ENCODE measurements at regions not wholly inside any gene's neighbourhood (a gene's known extent, or its start where the extent isn't known, plus 50 kb on each side); places are given as distances from the start of the nearest gene placed in this dataset.
"Not testable (repeated sequence)": the region's sequence is repeated elsewhere in the genome, so short reads cannot be mapped to it uniquely, and the experiment has no call there.

DNA sequence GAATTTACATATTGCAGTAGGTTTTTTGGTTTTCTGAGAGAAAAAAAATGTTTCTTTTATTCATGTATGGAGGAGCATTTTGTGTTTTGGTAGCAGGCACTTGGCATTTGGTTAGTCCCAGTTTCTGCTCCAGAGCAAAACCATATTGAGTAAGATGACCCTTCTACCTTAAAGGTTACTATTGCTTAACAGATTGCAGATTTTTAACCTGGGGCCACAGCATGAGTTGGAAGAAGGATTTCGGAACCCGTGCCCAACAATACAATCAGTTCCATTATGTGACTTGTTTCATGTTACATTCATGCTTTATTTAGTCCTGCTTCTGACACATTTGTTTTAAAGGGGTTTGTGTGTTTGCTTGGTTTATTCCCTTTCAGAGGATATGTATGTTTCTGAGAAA, 496.3 kb downstream of the TFAP2B start:
- Histone ChIP-seq H3K4me2 (ENCODE audit: low read length) (no peak overlapping the region), H3K9ac (ENCODE audit: low read length) (no peak overlapping the region), H4K8ac (ENCODE audit: low read depth, low read length) (no peak overlapping the region), H3K18ac (ENCODE audit: low read length) (no peak overlapping the region), H3K56ac (ENCODE audit: low read length) (no peak overlapping the region), H3K27me3 (ENCODE audit: insufficient read depth, low read length, poor library complexity) (no peaks in the 10 kb centered on the region), H3K4me1 (ENCODE audit: control insufficient read depth, low read depth, low read length) (no peaks in the 10 kb centered on the region), H3K79me1 (ENCODE audit: low read length) (no peaks in the 10 kb centered on the region), H2BK5ac (ENCODE audit: low read length) (no peak overlapping the region), H3K79me2 (ENCODE audit: control insufficient read depth, insufficient read depth, low read length) (no peaks in the 10 kb centered on the region), H3K36me3 (ENCODE audit: control insufficient read depth, insufficient read depth, low read length) (no peaks in the 10 kb centered on the region), H2AK5ac (ENCODE audit: low read length) (no peak overlapping the region), H2BK15ac (replicated peaks; ENCODE audit: low read depth) (no peak overlapping the region), H3K4ac (ENCODE audit: low read depth, low read length) (no peak overlapping the region), H3K23ac (ENCODE audit: low read length) (no peak overlapping the region), H2BK120ac (ENCODE audit: low read depth, low read length) (no peak overlapping the region), H3K27ac (ENCODE audit: low read depth, low read length) (no peak overlapping the region), H3K4me3 (ENCODE audit: low read length) (no peak overlapping the region), H4K5ac (ENCODE audit: low read length) (no peak overlapping the region)
- DNase-seq, result no peak
- WGBS (ENCODE audit: extremely low coverage, insufficient coverage, low lambda C conversion rate), result no CpG with 5 or more reads among the region's 2 CpGs

- Histone ChIP-seq H3K56ac (ENCODE audit: low read length) (no peak overlapping the region), H3K9ac (ENCODE audit: low read length) (no peak overlapping the region), H3K79me2 (ENCODE audit: control insufficient read depth, insufficient read depth, low read length) (no peaks in the 10 kb centered on the region), H2AK5ac (ENCODE audit: low read length) (no peak overlapping the region), H3K23ac (ENCODE audit: low read length) (no peak overlapping the region), H2BK120ac (ENCODE audit: low read depth, low read length) (no peak overlapping the region), H3K36me3 (ENCODE audit: control insufficient read depth, insufficient read depth, low read length) (no peaks in the 10 kb centered on the region), H3K4me3 (ENCODE audit: low read length) (no peak overlapping the region), H3K4me1 (ENCODE audit: control insufficient read depth, low read depth, low read length) (no peaks in the 10 kb centered on the region), H3K18ac (ENCODE audit: low read length) (no peak overlapping the region), H3K27me3 (ENCODE audit: insufficient read depth, low read length, poor library complexity) (no peaks in the 10 kb centered on the region), H4K8ac (ENCODE audit: low read depth, low read length) (no peak overlapping the region), H3K4me2 (ENCODE audit: low read length) (no peak overlapping the region), H3K79me1 (ENCODE audit: low read length) (no peaks in the 10 kb centered on the region), H3K27ac (ENCODE audit: low read depth, low read length) (no peak overlapping the region), H2BK5ac (ENCODE audit: low read length) (no peak overlapping the region), H2BK15ac (replicated peaks; ENCODE audit: low read depth) (no peak overlapping the region), H3K4ac (ENCODE audit: low read depth, low read length) (no peak overlapping the region), H4K5ac (ENCODE audit: low read length) (no peak overlapping the region)
- no peak for DNase-seq
- WGBS (ENCODE audit: extremely low coverage, insufficient coverage, low lambda C conversion rate), result no CpG with 5 or more reads among the region's 5 CpGs
Observed at GRCh38 chr6:51318674-51319073, 500.0 kb downstream of the TFAP2B start.

DNA sequence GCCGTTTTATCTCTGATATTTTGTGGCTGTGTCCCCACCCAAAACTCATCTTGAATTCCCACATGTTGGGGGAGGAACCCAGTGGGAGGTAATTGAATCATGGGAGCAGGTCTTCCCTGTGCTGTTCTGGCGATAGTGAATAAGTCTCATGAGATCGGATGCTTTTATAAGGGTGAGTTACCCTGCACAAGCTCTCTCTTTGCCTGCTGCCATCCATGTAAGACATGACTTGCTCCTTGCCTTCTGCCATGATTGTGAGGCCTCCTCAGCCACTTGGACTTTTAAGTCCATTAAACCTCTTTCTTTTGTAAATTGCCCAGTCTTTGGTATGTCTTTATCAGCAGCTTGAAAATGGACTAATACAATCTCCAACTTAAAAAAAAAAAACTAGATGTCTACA, 502.8 kb downstream of the TFAP2B start:
- H3K79me1 ChIP-seq (ENCODE audit: low read length); H3K79me2 ChIP-seq (ENCODE audit: control insufficient read depth, insufficient read depth, low read length); H3K4ac ChIP-seq (ENCODE audit: low read depth, low read length); DNase-seq; H3K18ac ChIP-seq (ENCODE audit: low read length); H3K56ac ChIP-seq (ENCODE audit: low read length); H2BK5ac ChIP-seq (ENCODE audit: low read length); H3K4me2 ChIP-seq (ENCODE audit: low read length); H2BK120ac ChIP-seq (ENCODE audit: low read depth, low read length); H2AK5ac ChIP-seq (ENCODE audit: low read length); H3K27ac ChIP-seq (ENCODE audit: low read depth, low read length); H3K27me3 ChIP-seq (ENCODE audit: insufficient read depth, low read length, poor library complexity); H3K23ac ChIP-seq (ENCODE audit: low read length); H3K9ac ChIP-seq (ENCODE audit: low read length); H3K4me1 ChIP-seq (ENCODE audit: control insufficient read depth, low read depth, low read length); H4K5ac ChIP-seq (ENCODE audit: low read length); H3K4me3 ChIP-seq (ENCODE audit: low read length); H3K36me3 ChIP-seq (ENCODE audit: control insufficient read depth, insufficient read depth, low read length); H4K8ac ChIP-seq (ENCODE audit: low read depth, low read length); H2BK15ac ChIP-seq (replicated peaks; ENCODE audit: low read depth): not testable (repeated sequence)
- no CpG with 5 or more reads among the region's 3 CpGs for WGBS (ENCODE audit: extremely low coverage, insufficient coverage, low lambda C conversion rate)

DNA sequence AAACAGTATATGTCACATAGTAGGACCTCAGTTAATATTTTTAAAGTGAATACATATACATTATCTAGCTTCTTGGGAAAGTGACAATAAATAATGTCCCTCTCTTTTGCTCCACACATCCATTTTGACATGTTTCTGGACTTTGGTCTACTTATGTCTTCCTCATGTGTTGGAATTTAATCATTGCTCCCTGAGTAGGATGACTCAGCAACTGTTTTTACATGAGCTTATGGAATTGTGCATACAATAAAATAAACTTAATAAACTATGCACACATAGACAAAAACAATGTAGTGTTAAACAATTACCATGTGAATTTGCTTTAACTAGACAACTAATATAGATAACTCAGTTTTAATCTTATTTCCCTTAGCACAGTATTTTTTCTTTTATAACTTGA, 503.8 kb downstream of the TFAP2B start:
- H2AK5ac ChIP-seq (ENCODE audit: low read length), result no peak overlapping the region
- H3K9ac ChIP-seq (ENCODE audit: low read length), result no peak overlapping the region
- no peak overlapping the region for H4K5ac ChIP-seq (ENCODE audit: low read length)
- no peak overlapping the region for H3K4me2 ChIP-seq (ENCODE audit: low read length)
- no peaks in the 10 kb centered on the region for H3K79me2 ChIP-seq (ENCODE audit: control insufficient read depth, insufficient read depth, low read length)
- H3K36me3 ChIP-seq (ENCODE audit: control insufficient read depth, insufficient read depth, low read length), result no peaks in the 10 kb centered on the region
- no peaks in the 10 kb centered on the region for H3K79me1 ChIP-seq (ENCODE audit: low read length)
- no peak overlapping the region for H3K23ac ChIP-seq (ENCODE audit: low read length)
- H3K27me3 ChIP-seq (ENCODE audit: insufficient read depth, low read length, poor library complexity), result no peaks in the 10 kb centered on the region
- no peak overlapping the region for H3K56ac ChIP-seq (ENCODE audit: low read length)
- H3K4ac ChIP-seq (ENCODE audit: low read depth, low read length), result no peak overlapping the region
- DNase-seq, result no peak
- H3K4me1 ChIP-seq (ENCODE audit: control insufficient read depth, low read depth, low read length), result no peaks in the 10 kb centered on the region
- H3K4me3 ChIP-seq (ENCODE audit: low read length), result no peak overlapping the region
- H3K18ac ChIP-seq (ENCODE audit: low read length), result no peak overlapping the region
- no peak overlapping the region for H3K27ac ChIP-seq (ENCODE audit: low read depth, low read length)
- H2BK15ac ChIP-seq (replicated peaks; ENCODE audit: low read depth), result no peak overlapping the region
- H2BK120ac ChIP-seq (ENCODE audit: low read depth, low read length), result no peak overlapping the region
- H4K8ac ChIP-seq (ENCODE audit: low read depth, low read length), result no peak overlapping the region
- no peak overlapping the region for H2BK5ac ChIP-seq (ENCODE audit: low read length)

GRCh38 chr6:51323056-51323455, 504.4 kb downstream of the TFAP2B start:
- H2BK5ac ChIP-seq (ENCODE audit: low read length), result no peak overlapping the region
- no peak overlapping the region for H3K56ac ChIP-seq (ENCODE audit: low read length)
- H3K36me3 ChIP-seq (ENCODE audit: control insufficient read depth, insufficient read depth, low read length), result no peaks in the 10 kb centered on the region
- no peak for DNase-seq
- WGBS (ENCODE audit: extremely low coverage, insufficient coverage, low lambda C conversion rate), result no CpG with 5 or more reads among the region's 1 CpG
- no peak overlapping the region for H2BK120ac ChIP-seq (ENCODE audit: low read depth, low read length)
- no peak overlapping the region for H3K18ac ChIP-seq (ENCODE audit: low read length)
- no peak overlapping the region for H2BK15ac ChIP-seq (replicated peaks; ENCODE audit: low read depth)
- H3K27me3 ChIP-seq (ENCODE audit: insufficient read depth, low read length, poor library complexity), result no peaks in the 10 kb centered on the region
- no peak overlapping the region for H3K9ac ChIP-seq (ENCODE audit: low read length)
- no peaks in the 10 kb centered on the region for H3K79me2 ChIP-seq (ENCODE audit: control insufficient read depth, insufficient read depth, low read length)
- H3K79me1 ChIP-seq (ENCODE audit: low read length), result no peaks in the 10 kb centered on the region
- H2AK5ac ChIP-seq (ENCODE audit: low read length), result no peak overlapping the region
- H3K4ac ChIP-seq (ENCODE audit: low read depth, low read length), result no peak overlapping the region
- H3K23ac ChIP-seq (ENCODE audit: low read length), result no peak overlapping the region
- no peak overlapping the region for H3K27ac ChIP-seq (ENCODE audit: low read depth, low read length)
- H3K4me3 ChIP-seq (ENCODE audit: low read length), result no peak overlapping the region
- H4K8ac ChIP-seq (ENCODE audit: low read depth, low read length), result no peak overlapping the region
- no peak overlapping the region for H3K4me2 ChIP-seq (ENCODE audit: low read length)
- H4K5ac ChIP-seq (ENCODE audit: low read length), result no peak overlapping the region
- H3K4me1 ChIP-seq (ENCODE audit: control insufficient read depth, low read depth, low read length), result no peaks in the 10 kb centered on the region

DNA sequence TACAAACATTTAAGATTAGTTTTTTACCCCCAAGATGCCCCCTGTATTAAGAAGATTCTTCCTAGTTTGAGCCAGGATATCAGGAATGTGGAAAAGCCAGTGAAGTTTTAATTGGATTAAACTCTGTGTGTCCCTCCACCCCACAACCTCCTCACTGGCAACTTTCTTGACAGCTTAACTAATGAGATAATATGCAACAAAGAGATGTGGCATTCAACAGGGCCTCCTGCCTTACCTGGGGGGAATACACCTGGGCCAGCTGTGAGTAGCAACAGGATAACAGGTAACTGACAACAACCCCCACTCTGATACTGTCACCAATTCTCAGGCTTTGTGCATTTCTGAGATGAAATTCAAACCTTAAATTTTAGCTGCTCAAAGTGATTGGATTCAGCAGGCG, 512.3 kb downstream of the TFAP2B start:
- H2AK5ac ChIP-seq (ENCODE audit: low read length), result no peak overlapping the region
- H3K56ac ChIP-seq (ENCODE audit: low read length), result no peak overlapping the region
- no peak overlapping the region for H2BK120ac ChIP-seq (ENCODE audit: low read depth, low read length)
- H3K4me1 ChIP-seq (ENCODE audit: control insufficient read depth, low read depth, low read length), result no peaks in the 10 kb centered on the region
- H4K8ac ChIP-seq (ENCODE audit: low read depth, low read length), result no peak overlapping the region
- H3K4me3 ChIP-seq (ENCODE audit: low read length), result no peak overlapping the region
- H3K27ac ChIP-seq (ENCODE audit: low read depth, low read length), result no peak overlapping the region
- H3K79me1 ChIP-seq (ENCODE audit: low read length), result no peaks in the 10 kb centered on the region
- peak; percentile 69 for DNase-seq
- no peaks in the 10 kb centered on the region for H3K27me3 ChIP-seq (ENCODE audit: insufficient read depth, low read length, poor library complexity)
- H3K4me2 ChIP-seq (ENCODE audit: low read length), result no peak overlapping the region
- H3K36me3 ChIP-seq (ENCODE audit: control insufficient read depth, insufficient read depth, low read length), result no peaks in the 10 kb centered on the region
- no peak overlapping the region for H3K23ac ChIP-seq (ENCODE audit: low read length)
- H3K4ac ChIP-seq (ENCODE audit: low read depth, low read length), result no peak overlapping the region
- H2BK15ac ChIP-seq (replicated peaks; ENCODE audit: low read depth), result no peak overlapping the region
- no peaks in the 10 kb centered on the region for H3K79me2 ChIP-seq (ENCODE audit: control insufficient read depth, insufficient read depth, low read length)
- H3K9ac ChIP-seq (ENCODE audit: low read length), result no peak overlapping the region
- H4K5ac ChIP-seq (ENCODE audit: low read length), result no peak overlapping the region
- H2BK5ac ChIP-seq (ENCODE audit: low read length), result no peak overlapping the region
- H3K18ac ChIP-seq (ENCODE audit: low read length), result no peak overlapping the region
- no CpG with 5 or more reads among the region's 1 CpG for WGBS (ENCODE audit: extremely low coverage, insufficient coverage, low lambda C conversion rate)

Data from mesendoderm (in vitro differentiated cells).